T47D (cell line): ENCODE measurements at regions not wholly inside any gene's neighbourhood (a gene's known extent, or its start where the extent isn't known, plus 50 kb on each side); places are given as distances from the start of the nearest gene placed in this dataset.

Experiments
- DNase-seq, 2 experiments: peaks; one replicate each; pipeline versions ENCODE4 v3.0.0 to v3.0.0-alpha.2; 2011 to 2012; ENCODE audit warnings: low read depth in 1 of 2, low spot score in 1 of 2
- JUND ChIP-seq: IDR thresholded peaks from 2 replicates; pipeline ENCODE4 v1.6.1; 2012; ENCODE audit warnings: low read depth
- in situ Hi-C: cut with HindIII; loops from 2 replicates; pipeline ENCODE4 v1.10.0; 2016; ENCODE audit warnings: low sequenced_read_pairs, low pct_unique_long_range_greater_than_20kb

DNA sequence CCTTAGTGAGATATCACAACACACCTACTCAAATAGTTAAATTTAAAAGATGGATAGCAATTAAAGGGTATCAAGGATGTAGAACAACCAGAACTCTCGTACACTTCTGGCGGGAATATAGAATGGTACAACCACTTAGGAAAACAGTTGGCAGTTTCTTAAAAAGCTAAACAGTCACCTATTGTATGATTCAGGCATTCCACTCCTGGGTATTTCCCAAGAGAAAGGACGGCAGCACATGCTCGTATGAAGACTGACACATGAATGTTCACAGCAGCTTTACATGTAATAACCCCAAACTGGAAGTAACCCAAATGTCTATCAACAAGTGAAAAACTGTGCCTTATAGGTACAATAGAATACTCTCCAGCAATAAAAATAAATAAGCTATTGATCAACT lies 465.2 kb downstream of the VRK1 start:
- TF ChIP-seq JUND: no peak
- no peak for DNase-seq
- in situ Hi-C loops: no loop called here

DNA sequence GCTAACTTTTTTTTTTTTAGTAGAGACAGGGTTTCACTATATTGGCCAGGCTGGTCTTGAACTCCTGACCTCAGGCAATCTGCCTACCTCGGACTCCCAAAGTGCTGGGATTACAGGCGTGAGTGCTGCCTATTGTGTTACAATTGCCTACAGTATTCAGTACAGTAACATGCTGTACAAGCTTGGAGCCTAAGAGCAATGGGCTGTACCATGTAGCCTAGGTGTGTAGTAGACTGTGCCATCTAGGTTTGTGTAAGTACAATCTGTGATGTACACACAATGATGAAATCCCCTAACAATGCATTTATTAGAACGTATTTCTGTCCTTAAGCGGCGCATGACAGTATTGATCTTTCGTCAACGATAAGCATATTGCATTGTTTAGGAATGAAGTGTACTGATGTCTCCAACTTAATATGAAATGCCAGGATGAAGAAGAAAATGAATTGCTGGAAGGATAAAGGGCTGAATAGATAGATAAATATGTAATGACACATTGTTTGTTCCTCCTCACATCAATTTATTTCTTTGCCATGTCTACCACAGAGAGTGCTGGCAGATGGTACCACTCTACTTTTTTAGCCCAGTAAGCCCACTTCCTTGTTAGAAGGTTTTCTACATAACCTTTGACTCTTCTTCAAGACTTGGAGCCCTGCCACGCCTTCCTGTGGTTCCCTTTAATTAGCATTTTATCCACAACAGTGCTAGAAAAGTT lies 467.5 kb downstream of the VRK1 start:
- no peak for TF ChIP-seq JUND
- DNase-seq: no peak
- in situ Hi-C loops: no loop called here

DNA sequence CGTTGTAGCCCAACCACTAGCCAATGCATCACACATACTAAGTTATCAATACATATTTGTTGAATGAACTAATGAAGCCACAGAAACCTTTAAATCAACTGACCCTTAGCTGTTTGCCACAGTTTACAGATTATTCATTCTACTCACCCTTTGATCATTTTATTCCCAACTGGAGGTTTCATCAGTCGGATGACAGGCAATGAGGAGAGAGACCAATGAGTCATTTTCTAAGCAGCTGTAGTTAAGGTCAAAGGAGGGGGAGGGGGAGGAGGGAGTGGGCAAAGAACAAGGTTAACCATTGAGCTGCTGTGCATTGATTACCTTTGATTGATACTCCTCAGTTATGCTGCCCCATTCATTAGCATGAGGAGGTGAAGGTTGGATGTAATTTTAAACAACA lies 469.5 kb downstream of the VRK1 start:
- in situ Hi-C loops: no loop called here
- no peak for TF ChIP-seq JUND
- DNase-seq: no peak

DNA sequence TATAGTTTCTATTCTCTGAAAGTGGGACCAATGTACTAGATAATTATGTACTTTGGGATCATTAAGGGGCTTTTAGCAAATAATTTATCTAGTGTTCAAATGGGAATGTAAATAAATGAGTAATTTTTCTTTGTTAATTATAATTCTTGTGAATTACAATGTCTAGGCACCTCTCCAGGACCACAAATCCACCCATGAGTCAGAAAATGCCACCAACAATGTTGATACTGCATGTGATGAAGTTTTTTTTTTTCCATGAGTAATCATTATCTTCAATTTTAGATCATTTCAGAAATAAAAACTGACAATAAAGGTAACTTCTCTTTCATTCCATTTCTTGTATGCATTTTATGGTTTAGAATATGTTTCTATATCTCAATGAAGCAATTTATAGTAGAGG lies 470.3 kb downstream of the VRK1 start:
- in situ Hi-C loops: no loop called here
- DNase-seq: no peak

DNA sequence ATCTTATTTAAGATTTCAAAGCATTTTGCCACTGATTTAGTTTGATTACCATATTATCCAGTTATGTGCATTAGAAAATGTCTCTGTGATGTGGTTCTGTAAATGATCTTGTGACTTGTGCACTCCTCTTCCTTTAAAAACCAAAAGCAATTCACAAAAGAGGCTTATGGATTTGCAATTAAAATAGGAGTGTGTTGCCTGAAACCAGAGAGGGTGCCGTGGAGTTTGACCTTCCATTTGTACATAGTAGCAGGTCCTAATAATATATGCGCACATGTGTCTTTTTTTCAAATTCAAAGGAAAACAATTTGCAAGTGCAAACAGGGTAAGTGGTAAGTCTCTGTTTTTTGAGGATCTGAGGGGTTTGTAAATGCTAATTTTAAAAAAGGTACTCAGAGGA lies 470.9 kb downstream of the VRK1 start:
- DNase-seq: no peak
- TF ChIP-seq JUND: no peak
- in situ Hi-C loops: no loop called here

More for the DNA sequence above, 470.3 kb downstream of the VRK1 start:
- TF ChIP-seq JUND: no peak

DNA sequence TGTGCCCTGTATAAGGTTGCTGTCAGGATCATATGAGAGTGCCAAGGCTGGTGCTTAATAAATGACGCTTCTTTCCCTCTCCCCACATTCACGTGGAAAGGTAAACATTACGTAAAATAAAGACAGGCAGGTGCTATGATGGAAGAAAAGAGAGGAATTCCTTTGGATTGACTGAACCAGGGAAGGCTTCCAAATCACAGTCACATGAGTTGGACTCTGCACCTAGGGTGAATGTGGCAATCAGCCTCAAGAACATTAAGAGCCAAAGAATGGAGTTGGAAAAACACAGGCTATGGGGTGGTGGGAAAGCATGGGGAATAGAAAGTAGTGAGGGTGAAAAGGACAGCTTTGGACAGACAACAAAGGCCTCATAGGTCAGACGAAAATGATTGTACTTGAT lies 473.1 kb downstream of the VRK1 start:
- DNase-seq: no peak
- no peak for TF ChIP-seq JUND
- in situ Hi-C loops: no loop called here

DNA sequence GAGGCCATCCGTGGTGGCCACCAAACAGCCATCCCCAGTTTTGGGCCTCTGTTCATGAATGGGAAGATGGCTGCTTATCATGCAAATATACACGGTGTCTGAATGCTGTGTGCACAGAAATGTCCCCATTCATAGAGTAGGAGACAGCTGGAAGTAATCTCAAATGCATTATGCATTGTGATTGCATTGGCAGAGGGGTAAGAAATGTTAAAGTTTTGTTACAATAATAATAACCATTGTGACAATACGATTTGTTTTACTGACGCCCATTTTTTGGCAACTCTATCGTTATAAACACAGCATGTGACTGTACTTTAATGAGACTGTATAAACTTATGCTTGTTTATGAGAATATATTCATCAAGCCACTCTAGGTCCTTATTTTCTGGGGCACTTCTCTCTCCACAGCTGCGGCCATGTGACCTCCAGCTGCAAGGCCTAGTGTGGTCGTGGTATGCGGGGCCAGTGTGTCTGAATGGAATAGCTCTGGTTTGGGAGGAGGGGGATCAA lies 474.3 kb downstream of the VRK1 start:
- in situ Hi-C loops: no loop called here
- no peak for DNase-seq
- no peak for TF ChIP-seq JUND

DNA sequence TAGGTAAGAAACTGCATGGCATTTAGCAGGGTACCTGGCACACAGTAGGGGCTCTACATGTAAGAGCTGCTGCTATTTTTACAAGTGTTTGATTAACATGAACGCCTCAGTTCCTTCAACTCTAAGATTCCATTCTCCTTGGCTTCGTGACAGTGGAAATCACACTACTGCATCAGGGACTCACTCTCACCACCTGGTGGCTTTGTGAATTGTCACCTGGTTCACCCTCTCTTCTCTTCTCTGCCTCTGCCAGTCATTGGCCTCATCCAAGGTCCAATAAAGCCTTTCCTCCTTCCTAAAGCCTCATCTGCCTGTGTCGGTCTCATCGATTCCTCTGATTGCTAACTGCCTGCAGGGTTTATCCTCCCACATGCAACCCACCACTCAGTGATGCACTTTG lies 476.4 kb downstream of the VRK1 start:
- no peak for TF ChIP-seq JUND
- DNase-seq: no peak
- in situ Hi-C loops: no loop called here

DNA sequence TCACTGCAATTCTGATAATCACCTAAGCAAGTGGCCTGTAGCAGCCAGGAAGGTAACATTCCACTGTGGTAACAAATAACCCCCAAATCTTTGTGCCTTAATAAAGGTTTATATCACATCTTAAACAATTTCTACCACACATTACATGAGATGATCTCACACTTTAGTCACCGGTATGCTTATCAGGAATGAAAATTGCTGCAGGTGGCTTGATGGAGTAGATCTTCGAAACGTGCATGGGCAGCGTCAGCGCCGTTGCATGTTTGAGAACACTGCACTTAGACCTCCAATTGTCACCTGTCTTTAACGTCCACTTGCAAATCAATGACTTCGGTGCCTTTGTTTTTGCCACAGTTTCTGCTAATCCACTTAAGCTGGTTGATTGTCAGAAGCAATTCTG lies 477.4 kb downstream of the VRK1 start:
- no peak for DNase-seq
- in situ Hi-C loops: no loop called here
- no peak for TF ChIP-seq JUND

DNA sequence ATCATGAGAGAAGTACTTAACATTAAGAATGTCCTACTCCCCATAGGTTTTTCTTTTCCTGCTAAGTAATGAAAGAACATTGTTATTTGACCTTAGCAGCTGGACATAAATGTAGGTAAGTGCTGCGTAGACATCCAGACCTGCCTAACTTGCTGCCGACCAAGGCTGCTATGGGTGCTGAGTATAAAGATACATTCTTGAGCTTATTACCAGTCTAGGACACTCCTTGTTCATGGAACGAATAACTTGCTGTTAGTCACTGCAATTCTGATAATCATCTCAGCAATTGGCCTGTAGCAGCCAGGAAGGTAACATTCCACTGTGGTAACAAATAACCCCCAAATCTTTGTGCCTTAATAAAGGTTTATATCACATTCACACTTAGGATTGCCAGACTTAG lies 478.1 kb downstream of the VRK1 start:
- in situ Hi-C loops: no loop called here
- DNase-seq: no peak
- TF ChIP-seq JUND: no peak

DNA sequence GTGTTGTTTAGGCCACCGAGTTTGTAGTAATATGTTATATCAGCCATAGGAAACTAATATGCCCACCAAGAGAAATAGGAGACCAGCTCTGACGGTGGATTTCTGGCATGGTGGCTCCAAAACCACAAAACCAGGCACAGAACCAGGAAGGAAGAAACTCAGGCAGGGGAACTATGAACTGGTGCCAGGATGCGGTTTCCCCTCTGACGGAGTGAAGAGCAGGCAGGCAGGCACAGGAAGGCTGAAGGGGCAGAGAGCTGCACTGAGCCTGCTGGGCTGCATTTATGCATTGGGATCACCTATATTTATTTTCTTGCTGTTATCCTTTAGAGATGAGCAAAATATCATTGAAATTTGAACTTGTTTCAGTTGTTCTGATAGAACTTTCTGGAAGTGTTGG lies 479.4 kb downstream of the VRK1 start:
- TF ChIP-seq JUND: no peak
- in situ Hi-C loops: no loop called here
- no peak for DNase-seq

DNA sequence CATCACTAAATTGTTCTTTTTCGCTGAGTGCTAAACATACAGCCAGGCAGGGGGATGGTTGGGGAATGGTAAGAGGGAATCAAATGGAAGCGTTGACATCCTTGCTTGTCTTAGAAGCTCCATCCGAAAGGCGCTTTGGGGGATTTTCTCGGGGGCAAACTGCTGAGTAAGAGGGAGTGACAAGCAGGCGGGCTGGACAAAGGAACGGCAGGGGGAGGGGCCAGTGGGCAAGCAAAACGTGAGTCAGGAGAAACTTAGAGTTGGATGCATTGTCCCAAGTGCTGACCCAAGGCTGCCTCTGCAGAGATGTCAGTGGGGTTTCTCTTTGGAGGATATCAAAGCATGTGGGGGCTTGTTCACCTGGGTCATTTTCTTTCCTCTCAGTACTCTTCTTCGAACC lies 480.5 kb downstream of the VRK1 start:
- in situ Hi-C loops: no loop called here

DNA sequence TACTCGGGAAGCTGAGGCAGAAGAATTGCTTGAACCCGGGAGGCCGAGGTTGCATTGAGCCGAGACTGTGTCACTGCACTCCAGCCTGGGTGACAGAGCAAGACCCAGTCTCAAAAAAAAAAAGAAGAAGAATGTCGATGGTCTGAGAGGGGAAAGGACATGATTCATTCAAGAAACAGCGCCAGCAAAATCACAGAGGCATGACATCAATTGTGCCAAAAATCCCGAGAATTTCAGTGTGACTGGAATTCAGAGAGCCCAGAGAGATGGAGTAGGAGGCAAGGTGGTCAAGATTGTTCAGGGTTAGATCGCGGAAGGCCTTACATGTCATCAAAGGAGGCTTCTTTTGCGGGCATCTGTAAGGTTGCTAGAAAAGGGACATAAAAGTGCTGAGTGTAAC lies 483.3 kb downstream of the VRK1 start:
- in situ Hi-C loops: no loop called here
- TF ChIP-seq JUND: no peak
- DNase-seq: no peak

More for the DNA sequence above, 480.5 kb downstream of the VRK1 start:
- no peak for TF ChIP-seq JUND
- DNase-seq: no peak

DNA sequence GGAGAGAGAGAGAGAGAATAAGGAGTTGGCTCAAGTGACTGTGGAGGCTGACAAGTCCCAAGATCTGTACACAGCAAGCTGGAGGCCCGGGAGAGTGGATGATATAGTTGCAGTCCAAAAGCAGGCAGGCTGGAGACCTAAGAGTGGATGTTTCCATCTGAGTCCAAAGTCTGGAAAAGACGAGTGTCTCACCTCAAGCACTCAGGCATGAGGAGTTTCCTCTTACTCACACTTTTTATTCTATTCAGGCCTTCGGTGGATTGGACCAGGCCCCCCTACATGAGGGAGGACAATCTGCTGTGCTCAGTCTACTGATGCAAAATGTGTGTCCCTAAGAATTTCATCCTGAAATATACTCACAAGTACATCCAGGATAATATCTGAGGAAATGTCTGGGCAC lies 484.6 kb downstream of the VRK1 start:
- in situ Hi-C loops: no loop called here
- no peak for DNase-seq
- TF ChIP-seq JUND: no peak
